ENCODE measurements at regions not wholly inside any gene's neighbourhood (a gene's known extent, or its start where the extent isn't known, plus 50 kb on each side); places are given as distances from the start of the nearest gene placed in this dataset.

DNA sequence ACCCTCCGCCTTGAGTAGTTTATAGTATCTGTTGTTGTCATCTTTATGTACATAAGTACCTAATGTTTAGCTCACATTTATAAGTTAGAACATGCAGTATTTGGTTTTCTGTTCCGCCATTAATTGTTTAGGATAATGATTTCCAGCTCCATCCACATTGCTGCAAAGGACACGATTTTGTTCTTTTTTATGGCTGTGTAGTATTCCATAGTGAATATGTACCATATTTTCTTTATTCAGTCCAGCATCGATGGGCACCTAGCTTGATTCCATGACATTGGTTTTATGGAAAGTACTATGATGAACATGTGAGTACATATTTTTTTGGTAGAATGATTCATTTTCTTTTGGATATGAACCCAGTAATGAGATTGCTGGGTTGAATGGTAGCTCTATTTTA is 174.4 kb upstream of the SPRY2 start:
- Histone ChIP-seq H3K4me3 (ENCODE audit: low read depth, low read length, poor library complexity, severe bottlenecking) (no peak overlapping the region), H3K9me2 (ENCODE audit: insufficient read depth, low read length) (no peaks in the 10 kb centered on the region), H3K4me1 (ENCODE audit: insufficient read depth, low read length, poor library complexity, severe bottlenecking) (no peaks in the 10 kb centered on the region), H4K20me1 (ENCODE audit: insufficient read depth, low read length) (no peaks in the 10 kb centered on the region), H2AFZ (ENCODE audit: low read length) (no peak overlapping the region), H3K9me3 (ENCODE audit: low read length) (no peaks in the 10 kb centered on the region), H3K4me2 (ENCODE audit: low read length) (no peak overlapping the region), H3K27ac (ENCODE audit: low read depth, low read length, poor library complexity, severe bottlenecking) (no peak overlapping the region), H3K79me2 (ENCODE audit: insufficient read depth, low read depth, low read length) (no peaks in the 10 kb centered on the region), H3K36me3 (ENCODE audit: insufficient read depth, low read length) (no peaks in the 10 kb centered on the region)
- BruUV-seq (replicated peaks): no TSS peak
- intact Hi-C loops (cut with micrococcal nuclease; ENCODE audit: unreplicated experiment): no loop called here
- CTCF ChIA-PET (ENCODE audit: unreplicated experiment): no interaction called here
- TF ChIP-seq CTCF (conservative IDR thresholded peaks at IDR 0.05; ENCODE audit: low read length) (no peak), EZH2phosphoT487 (IDR thresholded peaks at IDR 0.05; ENCODE audit: borderline replicate concordance, low read depth, low read length) (no peak)
- POLR2A ChIA-PET: no interaction called here
- DNase-seq (ENCODE audit: low spot score): no peak

DNA sequence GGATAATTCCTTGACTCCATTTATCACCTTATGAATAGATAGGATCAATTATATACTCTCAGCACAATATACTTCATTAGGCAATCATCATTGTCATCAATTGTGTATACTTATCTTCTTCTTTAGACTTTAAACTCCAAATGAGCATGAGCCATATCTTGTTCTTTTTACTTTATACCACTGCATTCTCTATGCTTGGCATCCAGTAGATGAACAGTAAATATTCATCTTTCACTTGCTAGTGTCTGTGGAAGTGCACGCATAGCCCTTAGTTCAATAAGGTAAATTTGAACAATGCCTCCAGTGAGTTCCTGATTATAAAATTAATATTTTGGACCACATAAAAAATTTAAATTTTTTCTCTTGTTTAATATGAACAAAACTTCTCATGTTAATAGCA is 172.3 kb upstream of the SPRY2 start:
- Histone ChIP-seq H3K4me3 (ENCODE audit: low read depth, low read length, poor library complexity, severe bottlenecking) (no peak overlapping the region), H3K4me1 (ENCODE audit: insufficient read depth, low read length, poor library complexity, severe bottlenecking) (no peaks in the 10 kb centered on the region), H3K9me2 (ENCODE audit: insufficient read depth, low read length) (no peaks in the 10 kb centered on the region), H3K4me2 (ENCODE audit: low read length) (no peak overlapping the region), H3K9me3 (ENCODE audit: low read length) (no peaks in the 10 kb centered on the region), H3K79me2 (ENCODE audit: insufficient read depth, low read depth, low read length) (no peaks in the 10 kb centered on the region), H2AFZ (ENCODE audit: low read length) (no peak overlapping the region), H3K27ac (ENCODE audit: low read depth, low read length, poor library complexity, severe bottlenecking) (no peak overlapping the region), H4K20me1 (ENCODE audit: insufficient read depth, low read length) (no peaks in the 10 kb centered on the region), H3K36me3 (ENCODE audit: insufficient read depth, low read length) (no peaks in the 10 kb centered on the region)
- BruUV-seq (replicated peaks): no TSS peak
- intact Hi-C loops (cut with micrococcal nuclease; ENCODE audit: unreplicated experiment): no loop called here
- TF ChIP-seq EZH2phosphoT487 (IDR thresholded peaks at IDR 0.05; ENCODE audit: borderline replicate concordance, low read depth, low read length) (no peak), CTCF (conservative IDR thresholded peaks at IDR 0.05; ENCODE audit: low read length) (no peak)
- CTCF ChIA-PET (ENCODE audit: unreplicated experiment): no interaction called here
- no peak for DNase-seq (ENCODE audit: low spot score)
- POLR2A ChIA-PET: no interaction called here

GRCh38 chr13:80510686-80511085 is 169.8 kb upstream of the SPRY2 start:
- no peak overlapping the region for H3K4me3 ChIP-seq (ENCODE audit: low read depth, low read length, poor library complexity, severe bottlenecking)
- H3K36me3 ChIP-seq (ENCODE audit: insufficient read depth, low read length): no peaks in the 10 kb centered on the region
- BruUV-seq (replicated peaks): no TSS peak
- POLR2A ChIA-PET: interaction anchor here (0.8 to 1.3 kb wide), 2 partner anchors 9 to 11 kb away, joined by 3 read pairs; no protein-coding TSS in a partner anchor
- no peaks in the 10 kb centered on the region for H3K79me2 ChIP-seq (ENCODE audit: insufficient read depth, low read depth, low read length)
- CTCF ChIA-PET (ENCODE audit: unreplicated experiment): no interaction called here
- no peak for TF ChIP-seq CTCF (conservative IDR thresholded peaks at IDR 0.05; ENCODE audit: low read length)
- TF ChIP-seq EZH2phosphoT487 (IDR thresholded peaks at IDR 0.05; ENCODE audit: borderline replicate concordance, low read depth, low read length): no peak
- no peaks in the 10 kb centered on the region for H3K9me3 ChIP-seq (ENCODE audit: low read length)
- no peak overlapping the region for H3K27ac ChIP-seq (ENCODE audit: low read depth, low read length, poor library complexity, severe bottlenecking)
- no peak for DNase-seq (ENCODE audit: low spot score)
- no peak overlapping the region for H2AFZ ChIP-seq (ENCODE audit: low read length)
- H3K4me1 ChIP-seq (ENCODE audit: insufficient read depth, low read length, poor library complexity, severe bottlenecking): no peaks in the 10 kb centered on the region
- no peaks in the 10 kb centered on the region for H4K20me1 ChIP-seq (ENCODE audit: insufficient read depth, low read length)
- H3K4me2 ChIP-seq (ENCODE audit: low read length): no peak overlapping the region
- intact Hi-C loops (cut with micrococcal nuclease; ENCODE audit: unreplicated experiment): no loop called here
- no peaks in the 10 kb centered on the region for H3K9me2 ChIP-seq (ENCODE audit: insufficient read depth, low read length)
